DND-41 (cell line): ENCODE measurements at regions not wholly inside any gene's neighbourhood (a gene's known extent, or its start where the extent isn't known, plus 50 kb on each side); places are given as distances from the start of the nearest gene placed in this dataset.

ENCODE experiments used
- CTCF ChIP-seq: IDR thresholded peaks from 2 replicates; pipeline ENCODE4 v1.5.1; 2012; ENCODE audit warnings: borderline replicate concordance, low read length, moderate library complexity, mild to moderate bottlenecking; ENCODE audit not compliant: poor library complexity, severe bottlenecking; ENCODE audit errors: extremely low read depth
- EZH2 ChIP-seq: IDR thresholded peaks from 3 replicates; pipeline ENCODE4 v1.6.1; 2012; ENCODE audit warnings: borderline replicate concordance, low read depth, mild to moderate bottlenecking, moderate library complexity, low read length, inconsistent platforms; ENCODE audit not compliant: severe bottlenecking

- TF ChIP-seq CTCF (no peak), EZH2 (no peak)
Measured at GRCh38 chr6:134374491-134375219, 56.7 kb upstream of the SGK1 start.
